ENCODE measurements at regions not wholly inside any gene's neighbourhood (a gene's known extent, or its start where the extent isn't known, plus 50 kb on each side); places are given as distances from the start of the nearest gene placed in this dataset.
"Not testable (repeated sequence)": the region's sequence is repeated elsewhere in the genome, so short reads cannot be mapped to it uniquely, and the experiment has no call there.

GRCh38 chr3:17877299-17877698 is 134.9 kb upstream of the TBC1D5 start:
- DNase-seq = no peak
- TF ChIP-seq, protein P1, sequence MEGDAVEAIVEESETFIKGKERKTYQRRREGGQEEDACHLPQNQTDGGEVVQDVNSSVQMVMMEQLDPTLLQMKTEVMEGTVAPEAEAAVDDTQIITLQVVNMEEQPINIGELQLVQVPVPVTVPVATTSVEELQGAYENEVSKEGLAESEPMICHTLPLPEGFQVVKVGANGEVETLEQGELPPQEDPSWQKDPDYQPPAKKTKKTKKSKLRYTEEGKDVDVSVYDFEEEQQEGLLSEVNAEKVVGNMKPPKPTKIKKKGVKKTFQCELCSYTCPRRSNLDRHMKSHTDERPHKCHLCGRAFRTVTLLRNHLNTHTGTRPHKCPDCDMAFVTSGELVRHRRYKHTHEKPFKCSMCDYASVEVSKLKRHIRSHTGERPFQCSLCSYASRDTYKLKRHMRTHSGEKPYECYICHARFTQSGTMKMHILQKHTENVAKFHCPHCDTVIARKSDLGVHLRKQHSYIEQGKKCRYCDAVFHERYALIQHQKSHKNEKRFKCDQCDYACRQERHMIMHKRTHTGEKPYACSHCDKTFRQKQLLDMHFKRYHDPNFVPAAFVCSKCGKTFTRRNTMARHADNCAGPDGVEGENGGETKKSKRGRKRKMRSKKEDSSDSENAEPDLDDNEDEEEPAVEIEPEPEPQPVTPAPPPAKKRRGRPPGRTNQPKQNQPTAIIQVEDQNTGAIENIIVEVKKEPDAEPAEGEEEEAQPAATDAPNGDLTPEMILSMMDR (IDR thresholded peaks at IDR 0.05; ENCODE audit: low read depth, low read length, missing control alignments) = no peak
- in situ Hi-C loops (cut with HindIII; ENCODE audit: low pct_ligation_motif_present, low sequenced_read_pairs) = no loop called here
- no peaks in the 10 kb centered on the region for H3K36me3 ChIP-seq (replicated peaks)
- H3K27me3 ChIP-seq (replicated peaks) = no peaks in the 10 kb centered on the region
- no peak overlapping the region for H3K27ac ChIP-seq
- no peak overlapping the region for H3K4me3 ChIP-seq (ENCODE audit: low read depth, low read length)

DNA sequence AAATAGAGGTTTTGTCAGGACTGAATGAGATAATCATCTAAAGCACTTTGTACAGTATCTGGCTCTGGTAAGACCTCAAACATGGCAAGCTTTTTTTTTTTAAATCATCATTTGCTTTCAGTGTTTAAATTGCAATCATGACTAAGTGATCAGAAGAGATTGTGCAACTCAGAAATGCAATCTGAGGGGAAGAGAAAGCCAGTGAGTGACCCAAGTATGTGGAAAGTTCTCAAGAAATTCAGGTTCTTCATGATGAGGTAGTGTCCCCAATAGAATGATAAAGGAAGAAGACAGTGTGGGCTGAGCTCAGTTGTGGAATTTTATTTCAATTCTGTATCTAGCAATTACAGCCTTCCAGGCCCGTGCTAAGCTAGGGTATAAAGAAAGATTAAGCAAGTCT is 132.2 kb upstream of the TBC1D5 start:
- Histone ChIP-seq H3K36me3 (replicated peaks) (no peaks in the 10 kb centered on the region), H3K4me3 (ENCODE audit: low read depth, low read length) (no peak overlapping the region), H3K27me3 (replicated peaks) (no peaks in the 10 kb centered on the region), H3K27ac (no peak overlapping the region)
- TF ChIP-seq, protein P1 (IDR thresholded peaks at IDR 0.05; ENCODE audit: low read depth, low read length, missing control alignments) = no peak
- in situ Hi-C loops (cut with HindIII; ENCODE audit: low pct_ligation_motif_present, low sequenced_read_pairs) = no loop called here
- DNase-seq = no peak

DNA sequence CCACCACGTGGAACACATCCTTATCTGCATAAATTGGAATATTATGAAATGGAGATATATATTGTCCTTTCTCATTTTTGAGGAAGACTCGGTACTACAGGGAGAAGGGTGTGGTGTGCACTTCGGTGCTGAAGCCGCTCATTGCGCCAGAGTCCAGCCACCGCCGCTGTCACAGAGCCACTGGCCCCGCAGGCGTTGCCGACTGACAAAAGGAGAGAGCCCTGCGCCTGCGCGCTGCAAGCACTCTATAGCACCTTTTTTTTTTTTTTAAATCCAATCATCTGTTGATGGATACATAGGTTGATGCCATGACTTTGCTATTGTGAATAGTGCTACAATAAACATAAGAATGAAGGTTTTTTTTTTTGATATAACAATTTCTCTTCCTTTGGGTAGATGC is 130.0 kb upstream of the TBC1D5 start:
- no peaks in the 10 kb centered on the region for H3K27me3 ChIP-seq (replicated peaks)
- TF ChIP-seq, protein P1 (IDR thresholded peaks at IDR 0.05; ENCODE audit: low read depth, low read length, missing control alignments) = no peak
- H3K27ac ChIP-seq = no peak overlapping the region
- in situ Hi-C loops (cut with HindIII; ENCODE audit: low pct_ligation_motif_present, low sequenced_read_pairs) = no loop called here
- no peak for DNase-seq
- H3K36me3 ChIP-seq (replicated peaks) = no peaks in the 10 kb centered on the region
- no peak overlapping the region for H3K4me3 ChIP-seq (ENCODE audit: low read depth, low read length)

DNA sequence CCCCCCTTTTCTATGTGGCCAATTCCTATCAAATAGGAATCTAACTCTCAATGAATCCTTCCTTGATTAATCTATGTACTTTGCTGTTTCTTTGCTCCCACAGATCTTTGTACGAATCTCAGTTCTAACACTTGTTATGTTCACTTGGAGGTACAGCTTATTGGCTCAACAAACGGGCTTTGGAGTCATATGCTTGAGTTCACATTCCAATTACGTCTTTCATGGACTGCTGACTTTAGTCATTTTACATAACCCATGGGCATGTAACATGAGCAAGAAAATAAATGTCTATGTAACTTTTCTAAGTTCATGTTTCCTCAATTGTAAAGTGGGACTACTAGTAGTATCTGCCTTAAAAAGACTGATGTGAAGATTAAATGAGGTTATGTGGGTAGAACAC is 123.2 kb upstream of the TBC1D5 start:
- H3K27me3 ChIP-seq (replicated peaks) = no peaks in the 10 kb centered on the region
- no peaks in the 10 kb centered on the region for H3K36me3 ChIP-seq (replicated peaks)
- DNase-seq = no peak
- TF ChIP-seq, protein P1 (IDR thresholded peaks at IDR 0.05; ENCODE audit: low read depth, low read length, missing control alignments) = no peak
- no peak overlapping the region for H3K4me3 ChIP-seq (ENCODE audit: low read depth, low read length)
- in situ Hi-C loops (cut with HindIII; ENCODE audit: low pct_ligation_motif_present, low sequenced_read_pairs) = no loop called here
- no peak overlapping the region for H3K27ac ChIP-seq

DNA sequence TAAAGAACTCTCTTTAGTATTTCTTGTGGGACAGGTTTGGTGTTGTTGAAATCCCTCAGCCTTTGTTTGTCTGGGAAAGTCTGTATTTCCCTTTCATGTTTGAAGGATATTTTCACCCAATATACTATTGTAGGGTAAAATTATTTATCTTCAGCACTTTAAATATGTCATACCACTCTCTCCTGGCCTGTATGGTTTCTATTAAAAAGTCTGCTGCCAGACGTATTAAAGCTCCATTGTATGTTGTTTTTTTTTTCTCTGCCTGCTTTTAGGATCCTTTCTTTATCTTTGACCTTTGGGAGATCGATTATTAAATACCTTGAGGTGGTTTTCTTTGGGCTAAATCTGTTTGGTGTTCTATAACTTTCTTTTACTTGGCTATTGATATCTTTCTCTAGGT is 119.0 kb upstream of the TBC1D5 start:
- Histone ChIP-seq H3K4me3 (ENCODE audit: low read depth, low read length) (no peak overlapping the region), H3K27ac (no peak overlapping the region), H3K36me3 (replicated peaks) (no peaks in the 10 kb centered on the region), H3K27me3 (replicated peaks) (no peaks in the 10 kb centered on the region)
- DNase-seq = no peak
- in situ Hi-C loops (cut with HindIII; ENCODE audit: low pct_ligation_motif_present, low sequenced_read_pairs) = no loop called here
- TF ChIP-seq, protein P1 (IDR thresholded peaks at IDR 0.05; ENCODE audit: low read depth, low read length, missing control alignments) = no peak

DNA sequence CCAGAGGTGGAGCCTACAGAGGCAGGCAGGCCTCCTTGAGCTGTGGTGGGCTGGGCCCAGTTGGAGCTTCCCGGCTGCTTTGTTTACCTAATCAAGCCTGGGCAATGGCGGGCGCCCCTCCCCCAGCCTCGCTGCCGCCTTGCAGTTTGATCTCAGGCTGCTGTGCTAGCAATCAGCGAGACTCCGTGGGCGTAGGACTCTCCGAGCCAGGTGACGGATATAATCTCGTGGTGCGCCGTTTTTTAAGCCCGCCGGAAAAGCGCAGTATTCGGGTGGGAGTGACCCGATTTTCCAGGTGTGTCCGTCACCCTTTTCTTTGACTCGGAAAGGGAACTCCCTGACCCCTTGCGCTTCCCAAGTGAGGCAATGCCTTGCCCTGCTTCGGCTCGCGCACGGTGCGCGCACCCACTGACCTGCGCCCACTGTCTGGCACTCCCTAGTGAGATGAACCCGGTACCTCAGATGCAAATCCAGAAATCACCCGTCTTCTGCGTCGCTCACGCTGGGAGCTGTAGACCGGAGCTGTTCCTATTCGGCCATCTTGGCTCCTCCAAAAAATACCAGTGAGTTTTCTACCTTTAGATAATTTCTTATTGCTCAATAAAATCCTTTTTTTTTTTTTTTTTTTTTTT is 118.5 kb upstream of the TBC1D5 start:
- H3K36me3 ChIP-seq (replicated peaks); H3K27me3 ChIP-seq (replicated peaks); DNase-seq; in situ Hi-C loops (cut with HindIII; ENCODE audit: low pct_ligation_motif_present, low sequenced_read_pairs); H3K27ac ChIP-seq; H3K4me3 ChIP-seq (ENCODE audit: low read depth, low read length): not testable (repeated sequence)

Measured in brain microvascular endothelial cell (primary cell).